ENCODE measurements at regions not wholly inside any gene's neighbourhood (a gene's known extent, or its start where the extent isn't known, plus 50 kb on each side); places are given as distances from the start of the nearest gene placed in this dataset.
A peak's percentile ranks its signal among the peaks of the same experiment; 100 is the strongest.

- no peak for DNase-seq (ENCODE audit: low read depth in 2 of 2)
Observed at GRCh38 chr9:88791105-88791805, 200.0 kb upstream of the S1PR3 start.

GRCh38 chr9:88792502-88792901, 198.8 kb upstream of the S1PR3 start:
- DNase-seq (ENCODE audit: low read depth in 2 of 2) = no peak

- DNase-seq (ENCODE audit: low read depth in 2 of 2) = no peak
Observed at GRCh38 chr9:88794100-88794499, 197.2 kb upstream of the S1PR3 start.

- no peak for DNase-seq (ENCODE audit: low read depth in 2 of 2)
Observed at GRCh38 chr9:88796947-88797346, 194.3 kb upstream of the S1PR3 start.

GRCh38 chr9:88798476-88798875, 192.8 kb upstream of the S1PR3 start:
- no peak for DNase-seq (ENCODE audit: low read depth in 2 of 2)

- no peak for DNase-seq (ENCODE audit: low read depth in 2 of 2)
Observed at GRCh38 chr9:88799541-88800328, 191.5 kb upstream of the S1PR3 start.

GRCh38 chr9:88800329-88800682, 191.0 kb upstream of the S1PR3 start:
- no peak for DNase-seq (ENCODE audit: low read depth in 2 of 2)

GRCh38 chr9:88801214-88801796, 190.0 kb upstream of the S1PR3 start:
- DNase-seq (ENCODE audit: low read depth in 2 of 2) = no peak

GRCh38 chr9:88802533-88802932, 188.7 kb upstream of the S1PR3 start:
- DNase-seq (ENCODE audit: low read depth in 2 of 2) = no peak

- DNase-seq (ENCODE audit: low read depth in 2 of 2) = no peak
Observed at GRCh38 chr9:88803546-88804253, 187.6 kb upstream of the S1PR3 start.

- peak in 1 of 2 donors; percentile 2 for DNase-seq (ENCODE audit: low read depth in 2 of 2)
Observed at GRCh38 chr9:88804254-88804596, 187.0 kb upstream of the S1PR3 start.

GRCh38 chr9:88805217-88805943, 185.9 kb upstream of the S1PR3 start:
- DNase-seq (ENCODE audit: low read depth in 2 of 2) = no peak

- no peak for DNase-seq (ENCODE audit: low read depth in 2 of 2)
Observed at GRCh38 chr9:88807426-88807825, 183.8 kb upstream of the S1PR3 start.

- no peak for DNase-seq (ENCODE audit: low read depth in 2 of 2)
Observed at GRCh38 chr9:88808019-88808656, 183.1 kb upstream of the S1PR3 start.

- no peak for DNase-seq (ENCODE audit: low read depth in 2 of 2)
Observed at GRCh38 chr9:88808761-88809354, 182.4 kb upstream of the S1PR3 start.

GRCh38 chr9:88809355-88810161, 181.7 kb upstream of the S1PR3 start:
- no peak for DNase-seq (ENCODE audit: low read depth in 2 of 2)

- DNase-seq (ENCODE audit: low read depth in 2 of 2) = no peak
Observed at GRCh38 chr9:88810826-88811225, 180.4 kb upstream of the S1PR3 start.

- DNase-seq (ENCODE audit: low read depth in 2 of 2) = no peak
Observed at GRCh38 chr9:88811511-88811910, 179.8 kb upstream of the S1PR3 start.

GRCh38 chr9:88812938-88813637, 178.2 kb upstream of the S1PR3 start:
- no peak for DNase-seq (ENCODE audit: low read depth in 2 of 2)

Data from stimulated activated CD4-positive, alpha-beta T cell treated with anti-CD3 and anti-CD28 coated beads, Interleukin-15, amount 100 ng/mL, for 48 hours (primary cell).